LNCaP clone FGC (cell line): ENCODE measurements at regions not wholly inside any gene's neighbourhood (a gene's known extent, or its start where the extent isn't known, plus 50 kb on each side); places are given as distances from the start of the nearest gene placed in this dataset.

Experiments used
- DNase-seq: peaks from one replicate; pipeline ENCODE4 v3.0.0-alpha.2; 2011; ENCODE audit warnings: low read depth
- H3K4me3 ChIP-seq: 2 replicates; pipeline ENCODE4 v1.5.1; 2011; ENCODE audit warnings: mild to moderate bottlenecking, low read depth, low read length, control low read depth
- CTCF ChIP-seq: IDR thresholded peaks from 2 replicates; pipeline ENCODE4 v1.5.1; 2012; ENCODE audit warnings: mild to moderate bottlenecking; ENCODE audit not compliant: control insufficient read depth, insufficient read depth; ENCODE audit errors: extremely low read depth

- H3K4me3 ChIP-seq, result no peak overlapping the region
- DNase-seq, result no peak
- TF ChIP-seq CTCF, result no peak
Observed at GRCh38 chr7:18123508-18124239, 96.0 kb upstream of the PRPS1L1 start.

- no peak overlapping the region for H3K4me3 ChIP-seq
- no peak for DNase-seq
- TF ChIP-seq CTCF, result no peak
Observed at GRCh38 chr7:18125476-18125875, 97.8 kb upstream of the PRPS1L1 start.

GRCh38 chr7:18126281-18126680 lies 98.6 kb upstream of the PRPS1L1 start:
- peak; percentile 18 for DNase-seq
- H3K4me3 ChIP-seq, result no peak overlapping the region
- no peak for TF ChIP-seq CTCF

GRCh38 chr7:18128846-18129245 lies 101.2 kb upstream of the PRPS1L1 start:
- no peak for DNase-seq
- TF ChIP-seq CTCF, result no peak
- no peak overlapping the region for H3K4me3 ChIP-seq

GRCh38 chr7:18132811-18133210 lies 105.2 kb upstream of the PRPS1L1 start:
- DNase-seq, result no peak
- no peak overlapping the region for H3K4me3 ChIP-seq
- no peak for TF ChIP-seq CTCF

- no peak overlapping the region for H3K4me3 ChIP-seq
- TF ChIP-seq CTCF, result no peak
Observed at GRCh38 chr7:18133921-18134320, 106.3 kb upstream of the PRPS1L1 start.

GRCh38 chr7:18140943-18141342 lies 113.3 kb upstream of the PRPS1L1 start:
- no peak for TF ChIP-seq CTCF
- no peak for DNase-seq
- H3K4me3 ChIP-seq, result no peak overlapping the region

More at GRCh38 chr7:18133921-18134320, 106.3 kb upstream of the PRPS1L1 start:
- no peak for DNase-seq
